ENCODE measurements at regions not wholly inside any gene's neighbourhood (a gene's known extent, or its start where the extent isn't known, plus 50 kb on each side); places are given as distances from the start of the nearest gene placed in this dataset.

GRCh38 chr9:28396058-28396457 is 822.8 kb upstream of the C9orf72 start:
- no peak for TF ChIP-seq POLR2A (IDR thresholded peaks at IDR 0.05; ENCODE audit: low read depth, low read length)
- DNase-seq (ENCODE audit: insufficient read length, low spot score) (no peak), FAIRE-seq (no peak)

GRCh38 chr9:28407351-28407750 is 834.1 kb upstream of the C9orf72 start:
- no peak for TF ChIP-seq POLR2A (IDR thresholded peaks at IDR 0.05; ENCODE audit: low read depth, low read length)
- no peak for FAIRE-seq
- no peak for DNase-seq (ENCODE audit: insufficient read length, low spot score)

- DNase-seq (ENCODE audit: insufficient read length, low spot score) = no peak
- no peak for FAIRE-seq
- TF ChIP-seq POLR2A (IDR thresholded peaks at IDR 0.05; ENCODE audit: low read depth, low read length) = no peak
Observed at GRCh38 chr9:28409919-28410318, 836.6 kb upstream of the C9orf72 start.

GRCh38 chr9:28410411-28410810 is 837.1 kb upstream of the C9orf72 start:
- DNase-seq (ENCODE audit: insufficient read length, low spot score) = no peak
- FAIRE-seq = no peak
- TF ChIP-seq POLR2A (IDR thresholded peaks at IDR 0.05; ENCODE audit: low read depth, low read length) = no peak

GRCh38 chr9:28413471-28413870 is 840.2 kb upstream of the C9orf72 start:
- no peak for FAIRE-seq
- TF ChIP-seq POLR2A (IDR thresholded peaks at IDR 0.05; ENCODE audit: low read depth, low read length) = no peak
- DNase-seq (ENCODE audit: insufficient read length, low spot score) = no peak

GRCh38 chr9:28423255-28423654 is 850.0 kb upstream of the C9orf72 start:
- no peak for DNase-seq (ENCODE audit: insufficient read length, low spot score)
- FAIRE-seq = no peak
- no peak for TF ChIP-seq POLR2A (IDR thresholded peaks at IDR 0.05; ENCODE audit: low read depth, low read length)

- no peak for DNase-seq (ENCODE audit: insufficient read length, low spot score)
- FAIRE-seq = no peak
- TF ChIP-seq POLR2A (IDR thresholded peaks at IDR 0.05; ENCODE audit: low read depth, low read length) = no peak
Observed at GRCh38 chr9:28435456-28435855, 862.2 kb upstream of the C9orf72 start.

- no peak for TF ChIP-seq POLR2A (IDR thresholded peaks at IDR 0.05; ENCODE audit: low read depth, low read length)
- DNase-seq (ENCODE audit: insufficient read length, low spot score) (no peak), FAIRE-seq (no peak)
Observed at GRCh38 chr9:28439688-28440087, 866.4 kb upstream of the C9orf72 start.

- TF ChIP-seq POLR2A (IDR thresholded peaks at IDR 0.05; ENCODE audit: low read depth, low read length) = no peak
- no peak for FAIRE-seq
Observed at GRCh38 chr9:28443461-28443860, 870.2 kb upstream of the C9orf72 start.

GRCh38 chr9:28444637-28445036 is 871.4 kb upstream of the C9orf72 start:
- no peak for DNase-seq (ENCODE audit: insufficient read length, low spot score)
- TF ChIP-seq POLR2A (IDR thresholded peaks at IDR 0.05; ENCODE audit: low read depth, low read length) = no peak
- no peak for FAIRE-seq

More at GRCh38 chr9:28443461-28443860, 870.2 kb upstream of the C9orf72 start:
- DNase-seq (ENCODE audit: insufficient read length, low spot score) = no peak

GRCh38 chr9:28445211-28445610 is 871.9 kb upstream of the C9orf72 start:
- TF ChIP-seq POLR2A (IDR thresholded peaks at IDR 0.05; ENCODE audit: low read depth, low read length) = no peak
- FAIRE-seq (no peak), DNase-seq (ENCODE audit: insufficient read length, low spot score) (no peak)

- TF ChIP-seq POLR2A (IDR thresholded peaks at IDR 0.05; ENCODE audit: low read depth, low read length) = no peak
- FAIRE-seq (no peak), DNase-seq (ENCODE audit: insufficient read length, low spot score) (no peak)
Observed at GRCh38 chr9:28453918-28454317, 880.6 kb upstream of the C9orf72 start.

GRCh38 chr9:28456861-28457260 is 883.6 kb upstream of the C9orf72 start:
- TF ChIP-seq POLR2A (IDR thresholded peaks at IDR 0.05; ENCODE audit: low read depth, low read length) = no peak
- no peak for FAIRE-seq
- no peak for DNase-seq (ENCODE audit: insufficient read length, low spot score)

- FAIRE-seq (no peak), DNase-seq (ENCODE audit: insufficient read length, low spot score) (no peak)
- TF ChIP-seq POLR2A (IDR thresholded peaks at IDR 0.05; ENCODE audit: low read depth, low read length) = no peak
Observed at GRCh38 chr9:28464481-28465216, 891.4 kb upstream of the C9orf72 start.

GRCh38 chr9:28471261-28471660 is 898.0 kb upstream of the C9orf72 start:
- no peak for FAIRE-seq
- DNase-seq (ENCODE audit: insufficient read length, low spot score) = no peak
- TF ChIP-seq POLR2A (IDR thresholded peaks at IDR 0.05; ENCODE audit: low read depth, low read length) = no peak

All from H54 (cell line).